ENCODE measurements at regions not wholly inside any gene's neighbourhood (a gene's known extent, or its start where the extent isn't known, plus 50 kb on each side); places are given as distances from the start of the nearest gene placed in this dataset.

GRCh38 chr1:177859572-177859971, 110.3 kb downstream of the SEC16B start:
- Histone ChIP-seq H3K27ac (ENCODE audit: low read length) (no peak overlapping the region), H3K27me3 (ENCODE audit: insufficient read depth, low read depth, low read length) (no peaks in the 10 kb centered on the region), H3K79me2 (replicated peaks; ENCODE audit: insufficient read depth, low read length) (no peaks in the 10 kb centered on the region), H3K4me2 (ENCODE audit: low read length) (no peak overlapping the region), H3F3A (ENCODE audit: insufficient read depth, low read length, poor library complexity, severe bottlenecking) (no peaks in the 10 kb centered on the region), H3K4me3 (ENCODE audit: low read length) (no peak overlapping the region), H4K20me1 (ENCODE audit: insufficient read depth) (no peaks in the 10 kb centered on the region), H2AFZ (ENCODE audit: low read depth, low read length) (no peak overlapping the region), H3K36me3 (ENCODE audit: insufficient read depth, low read length) (no peaks in the 10 kb centered on the region), H3K9me3 (ENCODE audit: low read length) (no peaks in the 10 kb centered on the region), H3K9me2 (ENCODE audit: insufficient read depth, low read length) (no peaks in the 10 kb centered on the region), H3K9ac (ENCODE audit: low read length) (no peak overlapping the region)
- TF ChIP-seq POLR2AphosphoS5 (IDR thresholded peaks at IDR 0.05) (no peak), RAD21 (conservative IDR thresholded peaks at IDR 0.05) (no peak), TAF1 (IDR thresholded peaks at IDR 0.05; ENCODE audit: low read depth) (no peak), EZH2 (IDR thresholded peaks at IDR 0.05; ENCODE audit: borderline replicate concordance, insufficient read depth, low read length, poor library complexity, severe bottlenecking) (no peak), CTCF (IDR thresholded peaks at IDR 0.05; ENCODE audit: poor library complexity, severe bottlenecking) (no peak), SMC3 (conservative IDR thresholded peaks at IDR 0.05; ENCODE audit: poor library complexity) (no peak), MXI1 (conservative IDR thresholded peaks at IDR 0.05; ENCODE audit: poor library complexity, severe bottlenecking) (no peak), REST (IDR thresholded peaks at IDR 0.05; ENCODE audit: borderline replicate concordance) (no peak), EP300 (conservative IDR thresholded peaks at IDR 0.05; ENCODE audit: poor library complexity, severe bottlenecking) (no peak)

DNA sequence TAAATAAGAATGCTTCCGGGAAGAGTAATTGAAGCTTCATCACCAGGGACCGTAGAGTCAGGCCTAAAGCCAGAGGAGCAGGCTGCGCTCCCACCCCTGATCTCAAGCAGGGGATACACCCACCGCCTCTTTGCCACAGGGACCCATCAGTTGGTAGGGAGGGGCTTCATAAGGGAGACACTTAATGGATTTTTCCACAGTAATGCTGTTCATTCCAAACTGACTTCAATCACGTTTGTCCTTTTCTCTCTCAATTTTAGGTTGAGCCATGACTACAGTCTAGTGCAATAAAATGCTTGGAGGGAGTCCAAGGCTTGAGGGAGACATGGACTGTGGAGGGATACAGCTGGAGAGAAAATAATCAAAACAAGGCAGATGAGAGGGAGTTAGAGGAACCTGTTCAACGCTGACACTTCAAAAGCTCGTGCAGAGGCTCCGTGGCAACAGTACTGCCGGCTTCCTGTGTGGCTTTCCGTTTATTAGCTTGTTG, 111.5 kb downstream of the SEC16B start:
- TF ChIP-seq REST (IDR thresholded peaks at IDR 0.05; ENCODE audit: borderline replicate concordance) (no peak), CTCF (IDR thresholded peaks at IDR 0.05; ENCODE audit: poor library complexity, severe bottlenecking) (no peak)
- no peaks in the 10 kb centered on the region for H3K9me3 ChIP-seq (ENCODE audit: low read length)
- no peak overlapping the region for H3K4me3 ChIP-seq (ENCODE audit: low read length)
- no peak overlapping the region for H3K27ac ChIP-seq (ENCODE audit: low read length)
- no peaks in the 10 kb centered on the region for H4K20me1 ChIP-seq (ENCODE audit: insufficient read depth)
- no peaks in the 10 kb centered on the region for H3K27me3 ChIP-seq (ENCODE audit: insufficient read depth, low read depth, low read length)
- no peaks in the 10 kb centered on the region for H3K79me2 ChIP-seq (replicated peaks; ENCODE audit: insufficient read depth, low read length)
- H3F3A ChIP-seq (ENCODE audit: insufficient read depth, low read length, poor library complexity, severe bottlenecking), result no peaks in the 10 kb centered on the region
- no peak overlapping the region for H2AFZ ChIP-seq (ENCODE audit: low read depth, low read length)
- H3K36me3 ChIP-seq (ENCODE audit: insufficient read depth, low read length), result no peaks in the 10 kb centered on the region
- H3K9ac ChIP-seq (ENCODE audit: low read length), result no peak overlapping the region
- H3K9me2 ChIP-seq (ENCODE audit: insufficient read depth, low read length), result no peaks in the 10 kb centered on the region
- no peak overlapping the region for H3K4me2 ChIP-seq (ENCODE audit: low read length)
